Renal pelvis (tissue), 1 donor: ENCODE measurements at regions not wholly inside any gene's neighbourhood (a gene's known extent, or its start where the extent isn't known, plus 50 kb on each side); places are given as distances from the start of the nearest gene placed in this dataset.

Experiments used
- DNase-seq: peaks from one replicate; pipeline ENCODE4 v3.0.0-alpha.2; 2013

DNA sequence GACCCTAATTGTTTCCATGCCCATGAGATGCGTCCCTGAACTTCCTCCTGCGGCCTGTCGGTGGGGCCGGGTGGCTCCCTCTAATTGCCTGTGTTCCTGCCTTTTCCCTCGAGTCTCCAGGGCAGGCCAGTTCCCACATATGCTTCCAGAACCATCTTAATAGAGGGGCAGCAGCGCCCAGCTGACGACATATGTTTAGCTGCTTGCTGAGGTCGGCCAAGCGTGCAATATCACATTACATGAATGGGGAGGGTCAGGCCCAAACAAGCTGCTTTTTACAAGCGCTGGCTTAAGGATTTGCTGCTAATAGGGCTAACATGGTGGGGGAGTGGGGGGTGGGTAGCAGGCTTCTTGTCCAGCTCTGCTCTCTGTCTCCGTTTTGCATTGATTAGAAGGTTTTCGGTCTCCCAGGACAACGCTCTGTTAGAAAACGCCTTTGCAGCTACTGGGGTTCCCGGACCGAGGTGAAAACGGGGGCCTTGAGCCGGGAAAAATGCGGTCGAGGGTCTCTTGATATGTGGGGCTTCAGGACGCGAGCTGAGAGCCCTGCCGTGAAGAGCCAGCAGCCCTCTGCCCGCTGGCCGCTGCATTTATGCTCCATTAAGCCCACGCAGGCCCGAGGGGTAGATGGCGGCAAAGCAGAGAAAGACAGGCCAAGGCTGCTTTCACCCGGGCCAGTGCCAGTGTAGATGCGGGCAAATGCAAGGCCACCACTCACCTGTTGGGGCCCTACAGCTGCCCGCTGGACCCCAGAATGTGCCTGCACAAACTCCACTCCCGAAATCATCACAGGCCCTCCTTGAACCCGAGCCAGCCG is 308.5 kb downstream of the BMP7 start:
- DNase-seq: peak; percentile 92

DNA sequence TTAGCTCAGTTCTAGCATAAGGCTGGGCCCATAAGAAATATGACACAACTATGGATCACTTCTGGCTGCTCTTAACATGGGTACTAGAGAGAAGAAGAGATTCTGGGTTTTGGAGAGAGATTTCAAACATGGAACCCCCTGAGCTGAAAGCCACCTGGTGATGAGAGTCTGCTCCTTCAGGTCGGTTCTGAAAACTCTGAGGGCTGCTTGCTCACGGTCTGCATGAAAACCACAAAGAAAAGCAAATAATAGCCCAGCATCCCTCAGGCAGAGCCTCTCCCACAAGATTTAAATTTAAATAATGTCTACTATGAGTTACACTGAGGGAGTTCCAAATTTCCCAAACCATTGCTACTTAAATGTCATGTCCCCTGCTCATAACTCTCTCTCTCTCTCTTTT is 301.5 kb downstream of the BMP7 start:
- no peak for DNase-seq

DNA sequence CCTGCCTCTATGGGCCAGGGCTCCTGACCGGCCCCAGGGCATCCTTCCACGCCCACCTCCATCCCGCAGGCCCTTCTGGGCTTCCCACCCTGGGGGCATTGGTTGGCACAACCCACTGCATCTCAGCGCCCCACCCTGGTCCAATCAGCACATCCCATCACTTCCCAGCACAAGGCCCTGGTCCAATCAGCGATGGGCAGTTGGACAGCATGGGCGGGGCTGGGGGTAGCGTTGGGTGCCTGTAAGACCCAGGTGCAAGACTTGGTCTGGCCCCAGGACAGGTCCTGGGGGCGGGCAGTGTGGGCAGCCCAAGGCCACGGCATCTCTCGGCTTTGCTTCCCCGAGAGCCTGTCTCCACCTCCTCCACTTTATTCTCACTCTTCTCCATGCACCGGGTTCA is 298.5 kb downstream of the BMP7 start:
- DNase-seq: no peak

DNA sequence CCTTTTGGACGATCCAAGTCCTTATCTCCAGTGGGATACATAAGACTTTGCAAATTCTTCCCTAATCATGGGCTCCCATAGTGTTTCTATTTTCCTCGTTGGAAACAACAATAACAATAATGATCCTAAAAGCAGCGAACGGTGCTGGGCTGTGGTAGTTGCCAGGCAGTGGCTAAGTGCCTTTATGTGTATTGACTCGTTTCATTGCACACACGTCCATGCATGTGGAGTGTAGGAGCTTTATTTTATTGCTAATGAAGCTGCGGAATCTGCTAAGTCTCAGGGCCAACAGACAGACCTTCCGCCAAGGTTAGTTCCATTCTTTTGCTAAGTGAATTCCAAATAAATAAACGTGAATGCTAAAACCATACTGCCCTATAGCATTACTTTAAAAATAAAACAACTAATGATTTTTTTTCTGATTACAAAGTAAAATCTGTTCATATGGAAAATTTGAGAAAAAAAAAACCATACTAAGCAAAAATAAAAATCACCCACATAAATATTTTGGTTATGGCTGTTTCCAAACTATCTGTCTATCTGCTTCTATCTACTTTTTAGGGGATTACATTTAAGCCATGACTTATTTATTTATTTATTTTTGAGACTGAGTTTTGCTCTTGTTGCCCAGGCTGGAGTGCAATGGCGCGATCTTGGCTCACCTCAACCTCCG is 297.9 kb downstream of the BMP7 start:
- DNase-seq: no peak

DNA sequence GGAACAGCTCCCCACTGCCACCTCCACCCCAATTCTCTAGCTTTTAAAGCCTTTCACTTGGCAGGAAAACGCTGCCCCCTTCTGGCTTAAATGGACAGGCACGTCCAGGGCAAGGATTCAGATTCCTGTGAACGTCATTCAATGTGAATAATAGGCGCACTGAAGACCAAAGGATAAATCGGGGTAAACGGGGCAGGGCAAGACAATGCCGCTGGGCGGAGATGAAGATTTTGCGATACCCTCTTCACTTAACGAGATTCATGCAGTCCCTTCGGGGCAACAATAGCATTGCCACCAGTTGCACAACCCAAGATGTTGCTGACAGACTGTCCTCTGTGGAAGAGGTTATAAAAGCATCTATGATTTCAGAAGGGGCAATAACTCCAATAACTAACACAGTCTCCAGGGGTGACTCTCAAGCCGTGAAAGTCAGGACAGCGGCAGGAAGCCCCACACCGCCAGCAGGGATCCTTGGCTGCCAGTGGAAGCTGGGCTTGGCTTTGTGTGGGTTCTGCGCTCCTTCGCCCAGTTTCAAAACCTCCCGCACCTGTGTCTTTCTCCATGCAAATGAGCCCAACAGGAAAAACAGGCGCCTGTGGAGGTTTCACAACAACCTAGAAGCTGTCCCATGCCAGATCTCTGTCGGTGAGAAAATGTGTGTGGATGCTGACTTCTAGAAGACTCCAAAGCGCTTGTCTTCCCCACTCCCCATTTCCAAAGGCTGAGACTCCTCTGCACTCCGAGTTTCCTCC is 291.8 kb downstream of the BMP7 start:
- peak; percentile 51 for DNase-seq

DNA sequence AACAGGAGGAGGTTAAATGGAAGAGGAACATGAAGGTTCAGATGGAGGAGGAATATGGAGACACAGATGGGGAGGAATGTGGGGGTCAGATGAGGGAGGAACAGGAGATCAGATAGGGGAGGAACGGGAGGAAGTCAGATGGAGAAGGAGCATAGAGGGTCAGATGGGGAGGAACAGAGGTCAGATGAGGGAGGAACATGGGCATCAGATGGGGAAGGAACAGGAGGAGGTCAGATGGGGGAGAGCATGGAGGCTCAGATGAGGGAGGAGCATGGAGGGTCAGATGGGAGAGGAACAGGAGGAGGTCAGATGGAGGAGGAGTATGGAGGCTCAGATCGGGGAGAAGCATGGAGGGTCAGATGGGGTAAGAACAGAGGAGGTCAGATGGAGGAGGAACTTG is 290.6 kb downstream of the BMP7 start:
- DNase-seq: no peak

DNA sequence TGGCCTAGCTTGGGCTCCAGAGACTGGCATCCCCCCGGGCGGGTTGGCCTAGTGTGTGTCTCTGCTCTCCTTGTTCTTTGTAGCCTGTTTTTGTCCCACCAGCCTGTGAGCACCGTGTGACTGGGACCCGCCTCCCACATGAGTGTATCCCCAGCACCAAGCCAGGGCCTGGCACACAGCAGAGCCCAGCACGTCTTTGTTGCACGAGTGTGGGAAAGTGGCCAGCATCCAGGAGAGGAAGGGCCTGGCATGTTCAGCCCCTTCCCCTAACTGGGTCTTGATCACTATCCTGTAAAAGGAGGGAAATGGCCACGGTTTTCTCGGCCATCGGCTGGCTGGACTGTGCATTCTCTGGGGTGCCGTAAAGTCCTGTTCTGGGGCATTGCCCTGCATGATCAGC is 290.1 kb downstream of the BMP7 start:
- no peak for DNase-seq

DNA sequence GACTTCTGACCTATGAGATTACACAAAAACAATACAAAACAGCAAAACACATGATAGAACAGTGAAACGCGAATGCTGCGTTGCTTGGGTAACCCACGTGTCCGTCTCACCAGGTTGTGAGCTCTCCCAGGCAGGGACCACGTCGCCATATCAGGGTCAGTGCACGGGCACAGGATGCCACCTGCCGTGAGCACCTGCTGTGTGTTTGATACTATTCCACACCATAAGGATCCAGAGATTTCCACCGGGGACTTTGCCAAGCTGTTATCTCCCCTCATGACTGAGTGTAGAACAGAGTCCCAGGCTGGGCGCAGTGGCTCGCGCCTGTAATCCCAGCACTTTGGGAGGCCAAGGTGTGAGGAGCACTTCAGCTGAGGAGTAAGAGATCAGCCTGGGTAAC is 288.0 kb downstream of the BMP7 start:
- no peak for DNase-seq

DNA sequence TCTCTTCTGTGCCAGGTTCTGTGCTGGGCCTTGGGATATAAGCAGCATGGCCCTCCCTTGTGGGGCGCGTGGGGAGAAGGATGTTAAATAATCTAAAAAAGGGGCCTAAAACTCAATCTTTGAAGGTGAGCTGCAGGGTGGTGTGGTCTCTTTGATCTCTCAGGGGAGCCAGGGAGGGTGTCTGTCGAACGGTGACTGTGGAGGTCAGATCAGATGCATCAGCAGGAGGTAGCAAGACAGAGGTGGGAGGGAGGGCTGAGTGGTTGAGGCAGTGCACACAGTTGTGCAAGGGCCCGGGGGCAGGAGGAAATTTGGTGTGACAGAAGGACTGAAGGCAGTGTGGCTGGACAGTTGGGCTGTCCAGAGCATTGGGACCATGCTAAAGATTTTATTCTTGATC is 287.3 kb downstream of the BMP7 start:
- DNase-seq: no peak

DNA sequence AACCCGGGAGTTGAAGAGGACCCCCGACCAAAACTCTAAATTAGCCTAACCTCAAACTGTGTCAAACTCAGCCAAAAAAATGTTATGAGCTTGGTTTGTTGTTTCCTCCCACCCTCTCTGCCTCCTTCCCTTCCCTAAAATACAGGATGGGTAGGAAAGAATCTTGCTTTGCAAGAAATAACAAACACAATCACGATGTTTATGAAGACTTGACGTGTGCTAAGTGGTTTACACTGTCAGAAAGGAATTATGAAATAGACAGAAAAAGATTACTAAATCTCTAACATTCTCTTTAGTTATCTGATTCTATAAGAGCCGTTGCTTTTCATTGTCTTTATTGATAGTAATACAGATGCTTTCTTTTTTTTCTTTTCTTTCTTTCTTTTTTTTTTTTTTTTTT is 285.1 kb downstream of the BMP7 start:
- no peak for DNase-seq

DNA sequence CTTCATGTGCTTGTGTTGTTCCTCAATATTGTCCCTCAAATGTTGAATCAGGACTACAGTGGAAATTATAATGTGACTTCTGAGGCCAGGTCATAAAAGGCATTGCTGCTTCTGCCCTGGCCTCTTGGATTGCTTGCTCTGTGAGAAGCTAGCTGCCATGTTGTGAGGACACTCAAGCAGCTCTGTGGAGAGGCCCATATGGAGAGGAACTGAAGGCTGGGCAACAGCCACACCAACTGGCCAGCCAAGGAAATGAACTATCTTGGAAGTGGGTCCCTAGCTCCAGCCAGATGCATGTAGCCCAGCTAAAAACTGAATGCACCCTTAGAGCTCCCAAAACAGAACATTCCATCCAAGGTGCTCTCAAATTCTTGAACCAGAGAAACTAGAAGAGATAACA is 282.6 kb downstream of the BMP7 start:
- DNase-seq: no peak

DNA sequence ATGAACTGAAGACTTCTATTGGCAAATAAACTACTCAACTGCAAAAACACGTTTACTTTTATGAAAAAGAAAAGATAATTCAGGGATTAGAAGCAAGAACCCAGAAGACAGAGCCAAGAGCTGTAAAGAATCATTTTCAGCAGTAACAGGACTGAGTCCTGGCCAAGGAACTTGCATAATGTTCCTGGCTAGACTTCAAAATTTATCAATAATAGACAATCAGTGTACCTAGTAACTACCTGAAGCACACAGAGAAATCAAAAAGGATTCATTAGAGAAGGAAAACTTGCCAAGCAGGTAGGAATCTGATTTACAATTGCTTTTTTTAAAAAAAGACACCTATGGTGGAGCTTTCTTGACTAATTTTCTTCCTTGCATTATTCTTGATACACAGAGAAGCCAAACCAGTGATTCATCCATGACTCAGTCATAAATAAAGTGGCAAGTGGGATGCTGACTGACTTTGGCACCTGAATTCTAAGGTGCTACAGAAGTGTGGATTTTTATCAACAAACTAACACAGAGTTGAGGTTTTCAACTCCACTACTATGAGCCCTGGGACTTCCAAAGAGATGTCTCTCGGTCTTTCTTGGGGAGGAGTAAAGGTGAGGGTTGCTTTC is 281.3 kb downstream of the BMP7 start:
- no peak for DNase-seq

DNA sequence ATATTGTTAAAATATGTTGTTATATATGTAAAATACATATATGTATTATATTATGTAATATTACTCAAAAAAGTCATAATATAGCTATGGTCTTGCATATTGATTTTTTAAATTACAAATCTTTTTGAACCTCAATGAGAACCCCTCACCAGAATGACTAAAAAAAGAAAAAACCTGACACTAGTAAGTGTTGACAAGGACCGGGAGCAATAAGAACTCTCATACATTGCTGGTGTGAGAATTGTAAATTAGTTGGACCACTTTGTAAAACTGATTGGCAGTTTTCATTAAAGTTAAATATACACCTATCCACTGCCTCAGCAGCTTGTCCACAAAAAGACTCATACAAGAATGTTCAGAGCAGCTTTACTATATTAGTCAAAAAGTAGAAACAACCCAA is 280.0 kb downstream of the BMP7 start:
- no peak for DNase-seq

DNA sequence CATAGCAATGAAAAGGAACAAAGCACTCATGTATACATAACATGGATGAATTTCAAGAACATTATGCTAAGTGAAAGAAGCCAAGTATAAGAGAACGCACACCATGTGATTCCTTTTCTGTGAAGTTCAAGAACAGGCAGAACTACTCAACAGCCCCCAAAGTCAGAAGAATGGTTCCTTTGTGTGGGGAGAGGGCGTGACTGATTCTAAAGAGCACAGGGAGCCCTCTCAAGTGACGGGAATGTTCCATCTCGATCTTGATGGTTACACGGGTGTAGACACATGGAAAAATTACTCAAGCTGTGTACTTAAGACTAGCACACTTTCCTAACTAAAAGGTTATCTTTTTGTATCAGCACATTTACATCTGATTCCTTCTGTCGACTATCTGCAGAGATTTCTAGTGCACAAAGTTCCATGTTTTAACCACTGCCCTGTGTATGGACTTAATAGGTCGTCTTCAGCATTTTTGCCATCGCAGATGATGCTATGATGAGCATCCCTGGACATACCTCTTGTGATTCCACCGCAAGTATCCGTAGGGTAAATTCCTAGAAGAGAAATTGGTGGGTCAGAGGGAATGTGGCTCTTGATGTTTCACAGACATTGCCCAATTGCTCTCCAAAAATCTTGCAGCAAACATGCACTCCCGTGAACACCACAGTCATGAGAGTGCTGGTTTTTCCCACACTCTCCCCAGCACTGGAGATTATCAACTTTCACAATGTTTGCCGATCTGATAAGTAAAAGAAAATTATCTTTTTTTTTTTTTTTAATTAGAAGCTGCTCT is 279.3 kb downstream of the BMP7 start:
- no peak for DNase-seq

DNA sequence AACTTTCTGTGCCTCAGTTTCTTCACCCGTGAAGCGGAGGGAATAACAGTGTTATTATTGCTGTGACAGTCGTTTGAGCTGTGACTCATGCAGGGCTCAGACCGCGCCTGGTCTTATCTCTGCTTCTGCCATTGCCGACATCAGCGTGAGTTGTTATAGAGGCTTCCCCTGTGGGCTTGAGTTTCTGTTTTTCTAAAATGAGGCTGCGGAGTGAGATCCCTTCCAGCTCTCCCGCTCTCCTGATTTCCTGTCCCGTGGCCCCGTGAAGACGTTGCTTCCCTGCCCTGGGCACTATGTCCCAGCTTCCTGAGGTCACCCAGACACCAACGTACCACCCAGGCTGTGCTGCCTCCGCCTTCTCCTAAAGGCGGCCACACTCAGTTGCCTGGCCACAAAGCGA is 278.5 kb downstream of the BMP7 start:
- DNase-seq: no peak

DNA sequence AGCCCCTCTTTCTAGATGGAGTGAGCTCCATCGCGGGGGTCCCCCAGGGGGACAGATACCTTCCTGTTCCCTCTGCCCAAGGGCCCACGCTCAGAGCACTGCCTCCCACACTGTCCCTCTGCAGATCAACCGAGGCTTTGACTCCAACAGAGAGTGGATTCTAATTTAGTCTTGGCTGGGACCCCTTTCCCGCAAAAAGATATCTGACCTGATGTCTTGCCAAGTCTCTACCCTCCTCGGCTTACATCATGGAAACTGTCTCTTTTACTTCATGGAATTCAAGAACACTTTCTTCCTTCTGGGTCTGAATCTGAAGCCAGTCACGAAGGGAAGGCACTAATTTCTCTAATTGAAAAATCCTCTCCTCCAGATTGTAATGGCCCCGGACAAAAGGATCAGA is 278.0 kb downstream of the BMP7 start:
- DNase-seq: no peak

DNA sequence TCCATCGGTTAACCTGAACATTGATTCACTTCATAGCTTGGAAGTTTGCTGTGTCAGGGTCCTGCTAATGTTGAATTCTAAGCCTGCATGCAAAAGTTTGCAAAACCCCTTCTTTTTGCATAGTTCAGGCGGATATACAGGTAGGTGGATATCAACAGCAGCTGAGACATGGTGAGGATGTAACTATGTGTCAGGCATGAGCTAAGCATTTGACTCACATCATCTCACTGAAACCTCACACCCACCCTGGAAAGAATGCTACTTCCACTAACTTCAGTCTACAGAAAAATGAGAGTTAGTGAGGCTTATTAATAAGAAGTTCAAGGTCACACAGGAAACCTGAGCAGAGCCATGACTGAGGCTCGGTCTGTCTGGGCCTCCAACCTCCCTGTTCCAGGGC is 276.9 kb downstream of the BMP7 start:
- DNase-seq: no peak

DNA sequence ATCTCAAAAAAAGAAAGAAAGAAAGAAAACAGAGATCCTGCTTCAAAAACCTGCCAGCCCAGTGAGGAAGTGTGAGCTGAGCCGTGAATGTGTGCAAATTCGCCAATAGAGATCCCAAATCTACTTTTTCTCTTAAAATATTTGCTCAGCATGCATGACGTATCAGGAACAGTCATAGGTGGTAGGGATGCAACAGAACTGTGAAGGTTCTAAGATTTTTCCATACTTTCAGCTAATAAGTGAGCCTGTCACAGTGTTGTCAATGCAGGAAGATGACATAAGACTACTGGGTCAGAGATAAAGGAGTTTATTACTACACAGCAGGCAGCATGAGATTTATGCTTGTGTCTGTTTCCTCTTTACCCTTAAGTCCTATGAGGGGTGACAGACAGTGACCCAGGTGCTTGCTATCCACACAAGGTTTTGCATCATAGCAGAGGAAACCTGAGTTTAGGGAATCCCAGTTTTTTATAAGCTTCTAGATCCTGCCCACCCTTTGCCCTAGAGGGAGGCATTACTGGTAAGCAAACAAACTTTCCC is 273.4 kb downstream of the BMP7 start:
- DNase-seq: no peak

DNA sequence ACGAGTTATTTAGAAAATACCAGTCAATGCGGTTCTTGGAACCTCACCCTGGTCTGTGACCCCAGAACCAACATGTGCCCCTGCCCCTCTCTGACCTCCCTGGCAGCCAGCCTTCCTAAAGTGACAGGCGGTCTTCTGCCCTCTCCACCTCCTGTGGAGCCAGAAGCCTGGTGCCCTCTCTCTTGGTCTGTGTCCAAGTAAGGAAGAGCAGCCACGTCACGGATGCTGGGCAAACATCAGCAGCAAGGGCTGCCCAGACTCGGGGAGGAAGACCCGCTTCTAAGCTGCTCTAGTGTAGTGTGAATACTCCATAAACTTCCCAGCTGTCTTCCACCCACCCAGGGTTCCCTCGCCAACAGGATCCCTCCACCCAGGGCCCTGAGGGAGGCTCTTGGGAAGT is 272.4 kb downstream of the BMP7 start:
- DNase-seq: no peak

DNA sequence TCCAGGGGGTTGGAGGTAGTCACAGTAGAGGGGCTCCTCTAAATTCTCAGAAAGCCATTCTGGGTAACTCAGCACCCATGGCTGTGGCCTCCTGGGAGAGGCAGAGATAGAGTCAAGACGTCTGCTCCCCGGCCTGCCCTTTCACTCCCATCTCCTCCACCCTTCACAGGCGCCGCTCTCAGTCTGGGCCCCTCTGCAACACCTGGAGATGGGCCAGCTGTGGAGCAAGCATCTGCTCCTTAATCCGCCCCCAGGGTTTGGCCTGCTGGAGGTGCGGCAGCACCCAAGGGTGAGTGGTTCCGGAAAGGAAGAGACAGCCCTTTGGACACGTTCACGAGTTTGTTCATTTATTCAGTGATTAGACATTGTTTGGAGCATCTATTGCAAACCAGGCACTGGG is 271.3 kb downstream of the BMP7 start:
- no peak for DNase-seq

DNA sequence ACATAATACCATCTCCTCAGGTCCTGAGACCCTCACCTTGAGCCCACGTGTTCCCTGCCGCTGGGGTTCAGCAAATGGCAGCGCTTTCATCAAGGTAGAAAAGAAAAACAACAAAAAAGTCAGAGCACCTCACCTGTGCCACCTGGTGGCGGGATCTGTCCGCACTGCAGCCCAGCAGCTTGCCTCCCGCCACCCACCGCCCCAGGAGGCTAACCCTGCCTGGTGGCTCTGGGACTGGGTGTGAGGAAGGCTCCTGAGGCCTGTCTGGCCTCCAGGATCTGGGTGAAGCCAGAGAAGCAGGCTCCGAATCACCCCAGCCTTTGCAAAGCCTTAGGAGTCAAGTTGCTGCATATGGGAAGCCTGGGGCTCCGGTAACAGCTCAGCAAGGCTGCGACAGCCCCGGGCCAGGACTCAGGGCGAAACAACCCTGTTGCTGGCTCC is 270.8 kb downstream of the BMP7 start:
- no peak for DNase-seq
